Lower leg skin (tissue), 4 donors: ENCODE measurements at regions not wholly inside any gene's neighbourhood (a gene's known extent, or its start where the extent isn't known, plus 50 kb on each side); places are given as distances from the start of the nearest gene placed in this dataset.

Experiments used
- DNase-seq, 2 donors: peaks; one replicate each; pipeline ENCODE4 v3.0.0-alpha.2; 2019; ENCODE audit warnings: low spot score in 2 of 2
- H3K4me3 ChIP-seq: fragments of 200-600 bp; sonication (generic); 2 replicates; pipeline ENCODE4 v1.5.1; 2017; ENCODE audit warnings: mild to moderate bottlenecking, low read depth; ENCODE audit not compliant: poor library complexity, severe bottlenecking
- POLR2A ChIP-seq, 2 donors: fragments of 450-650 bp; IDR thresholded peaks; one replicate each; pipeline ENCODE4 v1.6.1; 2016 to 2017; ENCODE audit warnings: antibody characterized with exemption in 2 of 2, mild to moderate bottlenecking in 1 of 2, moderate library complexity in 1 of 2
- WGBS, 2 donors: methylation state at CpG; one replicate each; pipeline ENCODE4 v1.1.5; 2018; 5-methylcytosine and 5-hydroxymethylcytosine counted together
- intact Hi-C: fragments of 100-400 bp; cut with DNase I; formaldehyde crosslinking; loops from one replicate; pipeline ENCODE4 v1.15.0; 2023; ENCODE audit warnings: low total_unique reads
- TF ChIP-seq, protein P1 (sequence below), 3 donors: fragments of 450-650 bp; IDR thresholded peaks; one replicate each; pipeline ENCODE4 v1.5.1; 2016; ENCODE audit warnings: antibody characterized with exemption in 3 of 3, mild to moderate bottlenecking in 3 of 3, moderate library complexity in 2 of 3

DNA sequence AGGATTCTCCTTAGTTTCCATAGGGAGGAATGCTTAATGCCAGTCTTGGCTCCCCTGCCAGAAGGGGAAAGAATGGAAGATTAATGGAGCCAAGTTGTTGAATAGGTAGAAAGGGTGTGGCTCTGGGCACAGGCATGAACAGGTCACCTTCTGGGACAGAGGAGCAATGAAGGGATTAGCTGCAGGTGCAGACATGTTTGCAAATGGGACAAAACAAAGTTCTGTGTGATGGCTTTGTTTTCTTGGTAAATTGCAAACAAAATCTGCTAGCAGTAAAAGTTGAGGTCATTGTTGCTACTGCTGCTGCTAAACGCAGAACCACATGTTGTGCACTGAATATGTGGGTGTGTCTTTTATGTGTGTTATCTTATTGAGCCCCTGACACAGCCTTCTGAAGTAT is 93.3 kb downstream of the PERP start:
- TF ChIP-seq, protein P1, sequence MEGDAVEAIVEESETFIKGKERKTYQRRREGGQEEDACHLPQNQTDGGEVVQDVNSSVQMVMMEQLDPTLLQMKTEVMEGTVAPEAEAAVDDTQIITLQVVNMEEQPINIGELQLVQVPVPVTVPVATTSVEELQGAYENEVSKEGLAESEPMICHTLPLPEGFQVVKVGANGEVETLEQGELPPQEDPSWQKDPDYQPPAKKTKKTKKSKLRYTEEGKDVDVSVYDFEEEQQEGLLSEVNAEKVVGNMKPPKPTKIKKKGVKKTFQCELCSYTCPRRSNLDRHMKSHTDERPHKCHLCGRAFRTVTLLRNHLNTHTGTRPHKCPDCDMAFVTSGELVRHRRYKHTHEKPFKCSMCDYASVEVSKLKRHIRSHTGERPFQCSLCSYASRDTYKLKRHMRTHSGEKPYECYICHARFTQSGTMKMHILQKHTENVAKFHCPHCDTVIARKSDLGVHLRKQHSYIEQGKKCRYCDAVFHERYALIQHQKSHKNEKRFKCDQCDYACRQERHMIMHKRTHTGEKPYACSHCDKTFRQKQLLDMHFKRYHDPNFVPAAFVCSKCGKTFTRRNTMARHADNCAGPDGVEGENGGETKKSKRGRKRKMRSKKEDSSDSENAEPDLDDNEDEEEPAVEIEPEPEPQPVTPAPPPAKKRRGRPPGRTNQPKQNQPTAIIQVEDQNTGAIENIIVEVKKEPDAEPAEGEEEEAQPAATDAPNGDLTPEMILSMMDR (IDR thresholded peaks at IDR 0.05) = no peak
- no peak for TF ChIP-seq POLR2A (IDR thresholded peaks at IDR 0.05)
- DNase-seq = peak in 1 of 2 donors; percentile 35
- intact Hi-C loops = no loop called here
- whole genome bisulfite sequencing, 2 donors = 14% methylated on average over 1 of the region's 1 CpG
- no peak overlapping the region for H3K4me3 ChIP-seq

DNA sequence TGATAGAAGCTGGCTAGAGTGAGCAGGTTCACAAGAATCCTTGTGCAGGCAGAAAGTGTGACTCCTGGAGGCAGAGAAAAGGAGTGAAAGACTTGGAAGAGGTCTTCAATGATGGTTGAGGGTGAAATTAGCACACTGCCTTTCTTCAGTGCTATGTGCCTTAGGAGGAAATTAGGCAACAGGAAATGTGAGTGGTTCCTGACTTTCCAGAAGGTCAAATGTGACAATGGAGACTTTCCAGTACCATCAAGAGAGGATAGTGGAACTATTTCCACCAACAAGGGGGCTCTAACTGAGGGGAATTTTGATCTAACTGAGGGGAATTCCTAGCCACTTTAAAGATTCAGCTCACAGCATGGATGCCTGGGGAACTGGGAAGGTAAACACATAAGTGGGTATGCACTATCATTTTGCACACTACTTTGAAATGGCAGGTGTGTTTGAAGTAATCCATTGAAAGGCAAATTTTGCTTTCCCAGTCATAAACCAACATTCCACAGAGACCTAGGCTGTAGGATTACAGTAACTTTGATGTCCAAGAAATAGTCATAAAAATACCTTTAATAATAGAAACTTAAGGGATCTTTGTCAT is 90.0 kb downstream of the PERP start:
- no peak for DNase-seq
- intact Hi-C loops = no loop called here
- no peak overlapping the region for H3K4me3 ChIP-seq
- TF ChIP-seq, protein P1 (IDR thresholded peaks at IDR 0.05) = no peak
- no peak for TF ChIP-seq POLR2A (IDR thresholded peaks at IDR 0.05)

DNA sequence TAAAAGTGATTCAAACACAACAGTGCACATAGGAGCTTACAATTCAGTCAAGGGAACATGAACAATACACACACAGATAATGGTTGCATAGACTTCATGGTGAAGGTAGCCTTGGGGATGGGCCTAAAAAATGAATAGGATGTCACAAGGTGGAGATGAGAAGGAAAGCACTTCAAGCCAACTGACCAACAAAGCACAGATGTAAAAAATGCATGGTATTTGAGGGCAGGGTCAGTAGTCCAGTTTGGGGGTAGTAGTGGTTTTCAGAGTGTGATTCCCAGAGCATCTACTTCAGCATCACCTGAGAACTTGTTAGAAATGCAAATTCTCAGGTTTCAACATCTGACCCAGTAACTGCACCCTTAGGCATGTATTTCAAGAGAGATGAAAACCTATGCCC is 88.9 kb downstream of the PERP start:
- intact Hi-C loops = no loop called here
- no peak for DNase-seq
- H3K4me3 ChIP-seq = no peak overlapping the region
- TF ChIP-seq POLR2A (IDR thresholded peaks at IDR 0.05) = no peak
- TF ChIP-seq, protein P1 (IDR thresholded peaks at IDR 0.05) = no peak

DNA sequence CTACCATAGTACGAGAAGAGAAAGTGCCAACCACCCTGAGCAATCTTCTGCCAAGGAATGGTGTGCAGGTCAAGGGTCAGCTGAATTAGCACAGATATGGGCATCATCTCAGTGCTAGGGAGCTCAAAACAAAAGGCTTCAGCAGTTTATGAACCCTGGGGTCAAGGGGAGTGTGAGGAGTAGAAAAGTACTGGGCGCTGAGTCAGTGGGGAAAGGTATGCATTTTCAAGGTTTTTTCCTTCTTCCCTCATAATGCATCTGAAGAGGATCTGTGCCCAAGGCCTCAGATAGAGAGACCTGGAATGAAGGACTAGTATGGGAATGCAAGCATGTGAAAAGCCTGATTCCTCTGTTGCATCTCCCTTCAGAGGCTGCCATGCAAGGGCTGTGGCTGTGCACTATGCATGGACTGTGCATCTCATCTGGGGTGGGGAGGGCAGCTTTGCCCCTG is 81.7 kb downstream of the PERP start:
- intact Hi-C loops = no loop called here
- no peak for TF ChIP-seq POLR2A (IDR thresholded peaks at IDR 0.05)
- TF ChIP-seq, protein P1 (IDR thresholded peaks at IDR 0.05) = no peak
- H3K4me3 ChIP-seq = no peak overlapping the region
- DNase-seq = no peak
- 91 to 93% methylated on average over 2 of the region's 2 CpGs for WGBS, 2 donors

DNA sequence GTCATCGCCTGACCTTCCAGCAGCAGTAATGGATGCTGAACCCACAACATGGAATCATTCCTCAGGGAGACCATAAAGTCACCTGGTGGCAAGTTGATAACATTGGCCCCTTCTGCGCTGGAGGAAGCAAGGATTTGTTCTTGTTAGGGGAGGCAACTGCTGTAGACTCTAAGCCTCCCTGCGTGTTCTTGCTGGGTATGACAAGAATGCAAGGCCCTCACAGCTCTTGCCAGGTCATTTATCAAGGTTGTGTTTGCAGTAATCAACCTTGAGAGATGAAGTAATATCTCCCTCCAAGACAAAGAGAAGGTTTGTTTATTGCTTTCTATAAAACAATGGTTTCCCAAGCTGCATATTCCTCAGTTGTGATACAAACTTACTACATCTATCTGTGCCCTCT is 80.9 kb downstream of the PERP start:
- H3K4me3 ChIP-seq = no peak overlapping the region
- WGBS, 2 donors = 84 to 92% methylated on average over 3 of the region's 3 CpGs
- intact Hi-C loops = no loop called here
- TF ChIP-seq POLR2A (IDR thresholded peaks at IDR 0.05) = no peak
- TF ChIP-seq, protein P1 (IDR thresholded peaks at IDR 0.05) = no peak
- no peak for DNase-seq

DNA sequence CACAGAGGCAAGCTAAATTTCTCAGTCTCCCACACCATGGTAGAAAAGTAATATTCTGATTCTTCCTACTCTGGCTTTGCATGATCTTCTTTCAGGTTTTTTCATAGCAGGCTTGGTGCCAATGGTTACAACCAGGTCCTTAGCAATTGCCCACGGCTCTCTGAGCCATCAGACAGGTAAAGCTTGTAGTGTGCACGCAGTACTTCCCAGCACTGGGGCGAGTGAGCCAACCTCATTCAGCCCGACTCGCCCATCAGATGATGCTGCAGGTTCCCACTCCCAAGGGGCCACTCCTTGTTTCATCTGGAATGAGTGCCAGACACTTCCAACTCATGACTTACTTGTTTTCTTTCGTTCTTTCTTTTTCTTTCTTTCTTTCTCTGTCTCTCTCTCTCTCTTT is 78.3 kb downstream of the PERP start:
- intact Hi-C loops = no loop called here
- H3K4me3 ChIP-seq = no peak overlapping the region
- peak in 1 of 2 donors; percentile 81 for DNase-seq
- TF ChIP-seq, protein P1 (IDR thresholded peaks at IDR 0.05) = no peak
- TF ChIP-seq POLR2A (IDR thresholded peaks at IDR 0.05) = no peak
- 42 to 47% methylated on average over 6 of the region's 6 CpGs for WGBS, 2 donors
